HEK293 (cell line): ENCODE measurements at regions not wholly inside any gene's neighbourhood (a gene's known extent, or its start where the extent isn't known, plus 50 kb on each side); places are given as distances from the start of the nearest gene placed in this dataset.

Experiments used
- CTCF ChIA-PET: fragments of 350-600 bp; formaldehyde crosslinking; extraction: SDS; loops from one replicate; lab custom pipeline; 2021; ENCODE audit warnings: antibody characterized with exemption; lab: Yijun Ruan, JAX
- POLR2A ChIA-PET: fragments of 300-600 bp; formaldehyde crosslinking; extraction: SDS; loops from one replicate; lab custom pipeline; 2020; ENCODE audit warnings: antibody characterized with exemption, inconsistent platforms; lab: Yijun Ruan, JAX
- H3K27ac ChIP-seq: fragments of 200-500 bp; sonication (Bioruptor generic); 2 replicates; pipeline ENCODE4 v1.5.1; 2014; ENCODE audit warnings: low read depth, low read length, control low read depth, inconsistent platforms; ENCODE audit errors: extremely low read depth
- H3K36me3 ChIP-seq, 2 experiments: fragments of 200-500 bp in 1 of 2; sonication (Bioruptor generic) in 1 of 2; 1 replicate in 1 of 2; 2 replicates in 1 of 2; pipeline ENCODE4 v1.5.1; 2014 to 2017; ENCODE audit warnings: inconsistent platforms in 2 of 2, low read length in 2 of 2; ENCODE audit not compliant: control insufficient read depth in 2 of 2, insufficient read depth in 1 of 2
- H3K4me1 ChIP-seq: fragments of 200-500 bp; sonication (Bioruptor generic); 2 replicates; pipeline ENCODE4 v1.5.1; 2014; ENCODE audit warnings: mild to moderate bottlenecking, low read length, inconsistent platforms; ENCODE audit not compliant: control insufficient read depth, insufficient read depth
- H3K4me3 ChIP-seq: 2 replicates; pipeline ENCODE4 v1.5.1; 2011; ENCODE audit warnings: low read depth, mild to moderate bottlenecking, control low read depth, low read length, moderate library complexity
- H3K9me3 ChIP-seq: fragments of 200-500 bp; sonication (Bioruptor generic); 2 replicates; pipeline ENCODE4 v1.5.1; 2014; ENCODE audit warnings: low read depth, low read length, inconsistent platforms; ENCODE audit not compliant: control insufficient read depth, insufficient read depth
- BCL11A ChIP-seq: fragments of 450-650 bp; formaldehyde crosslinking; IDR thresholded peaks from 2 replicates; pipeline ENCODE4 v1.5.1; 2016; ENCODE audit warnings: low read depth, missing biosample characterization, missing genetic modification characterization
- GLI2 ChIP-seq: fragments of 450-650 bp; formaldehyde crosslinking; IDR thresholded peaks from 2 replicates; pipeline ENCODE4; 2017; ENCODE audit warnings: missing biosample characterization, missing genetic modification characterization, low read depth, borderline replicate concordance
- HOXA7 ChIP-seq: sonication (generic); formaldehyde crosslinking; IDR thresholded peaks from 2 replicates; pipeline ENCODE4 v1.8.1; 2022; ENCODE audit warnings: missing genetic modification reagents, borderline replicate concordance
- SCRT1 ChIP-seq: fragments of 450-650 bp; formaldehyde crosslinking; IDR thresholded peaks from 2 replicates; pipeline ENCODE4 v1.5.1; 2016; ENCODE audit warnings: missing biosample characterization, missing genetic modification characterization, borderline replicate concordance
- TCF7L2 ChIP-seq: IDR thresholded peaks from 2 replicates; pipeline ENCODE4 v1.6.1; 2011; ENCODE audit warnings: low read depth, mild to moderate bottlenecking, inconsistent platforms, low read length, moderate library complexity, borderline replicate concordance
- TRIM28 ChIP-seq: IDR thresholded peaks from 2 replicates; pipeline ENCODE4 v1.6.1; 2011; ENCODE audit warnings: low read length, control low read depth, borderline replicate concordance
- YY2 ChIP-seq: fragments of 450-650 bp; formaldehyde crosslinking; IDR thresholded peaks from 2 replicates; pipeline ENCODE4 v1.5.1; 2016; ENCODE audit warnings: missing biosample characterization, missing genetic modification characterization
- ZBTB6 ChIP-seq: fragments of 450-650 bp; formaldehyde crosslinking; IDR thresholded peaks from 2 replicates; pipeline ENCODE4 v1.5.1; 2017; ENCODE audit warnings: missing biosample characterization, missing genetic modification characterization
- ZBTB7A ChIP-seq: fragments of 450-650 bp; formaldehyde crosslinking; IDR thresholded peaks from 2 replicates; pipeline ENCODE4 v1.5.1; 2016; ENCODE audit warnings: low read depth, missing biosample characterization, missing genetic modification characterization
- ZFP41 ChIP-seq: fragments of 450-650 bp; formaldehyde crosslinking; IDR thresholded peaks from 2 replicates; pipeline ENCODE4 v1.5.1; 2016; ENCODE audit warnings: missing biosample characterization, missing genetic modification characterization, borderline replicate concordance
- ZFP69B ChIP-seq: fragments of 450-650 bp; formaldehyde crosslinking; IDR thresholded peaks from 2 replicates; pipeline ENCODE4 v1.5.1; 2016; ENCODE audit warnings: missing biosample characterization, missing genetic modification characterization
- ZNF114 ChIP-seq: fragments of 450-650 bp; formaldehyde crosslinking; IDR thresholded peaks from 2 replicates; pipeline ENCODE4 v1.5.0; 2017; ENCODE audit warnings: missing biosample characterization, missing genetic modification characterization
- ZNF155 ChIP-seq: fragments of 450-650 bp; formaldehyde crosslinking; IDR thresholded peaks from 2 replicates; pipeline ENCODE4 v1.5.1; 2016; ENCODE audit warnings: missing biosample characterization, missing genetic modification characterization
- ZNF18 ChIP-seq: fragments of 450-650 bp; formaldehyde crosslinking; IDR thresholded peaks from 2 replicates; pipeline ENCODE4 v1.5.1; 2016; ENCODE audit warnings: missing biosample characterization, missing genetic modification characterization
- ZNF184 ChIP-seq: fragments of 450-650 bp; IDR thresholded peaks from 2 replicates; pipeline ENCODE4 v1.5.1; 2018; ENCODE audit warnings: missing biosample characterization, mild to moderate bottlenecking, missing genetic modification characterization
- ZNF221 ChIP-seq: fragments of 450-650 bp; formaldehyde crosslinking; IDR thresholded peaks from 2 replicates; pipeline ENCODE4 v1.5.1; 2017; ENCODE audit warnings: missing biosample characterization, missing genetic modification characterization, borderline replicate concordance
- ZNF266 ChIP-seq: fragments of 450-650 bp; formaldehyde crosslinking; IDR thresholded peaks from 2 replicates; pipeline ENCODE4 v1.5.1; 2016; ENCODE audit warnings: missing biosample characterization, missing genetic modification characterization, low read depth
- ZNF302 ChIP-seq: fragments of 450-650 bp; formaldehyde crosslinking; IDR thresholded peaks from 2 replicates; pipeline ENCODE4 v1.5.1; 2016; ENCODE audit warnings: missing biosample characterization, missing genetic modification characterization, low read depth
- ZNF362 ChIP-seq: fragments of 450-650 bp; formaldehyde crosslinking; IDR thresholded peaks from 2 replicates; pipeline ENCODE4 v1.5.1; 2016; ENCODE audit warnings: missing biosample characterization, missing genetic modification characterization
- ZNF398 ChIP-seq: fragments of 450-650 bp; formaldehyde crosslinking; IDR thresholded peaks from 2 replicates; pipeline ENCODE4 v1.5.1; 2017; ENCODE audit warnings: missing biosample characterization, missing genetic modification characterization
- ZNF449 ChIP-seq: fragments of 450-650 bp; formaldehyde crosslinking; IDR thresholded peaks from 2 replicates; pipeline ENCODE4 v1.5.1; 2017; ENCODE audit warnings: missing biosample characterization, mild to moderate bottlenecking, missing genetic modification characterization, moderate library complexity
- ZNF501 ChIP-seq: fragments of 450-650 bp; formaldehyde crosslinking; IDR thresholded peaks from 2 replicates; pipeline ENCODE4 v1.5.1; 2016; ENCODE audit warnings: missing biosample characterization, missing genetic modification characterization
- ZNF510 ChIP-seq: fragments of 450-650 bp; formaldehyde crosslinking; IDR thresholded peaks from 2 replicates; pipeline ENCODE4 v1.5.1; 2018; ENCODE audit warnings: mild to moderate bottlenecking, missing genetic modification characterization, missing biosample characterization; ENCODE audit not compliant: insufficient replicate concordance
- ZNF513 ChIP-seq: fragments of 450-650 bp; IDR thresholded peaks from 2 replicates; pipeline ENCODE4 v1.5.1; 2018; ENCODE audit warnings: missing biosample characterization, missing genetic modification characterization
- ZNF610 ChIP-seq: fragments of 450-650 bp; formaldehyde crosslinking; IDR thresholded peaks from 2 replicates; pipeline ENCODE4 v1.5.1; 2016; ENCODE audit warnings: missing biosample characterization, missing genetic modification characterization, borderline replicate concordance
- ZNF785 ChIP-seq: fragments of 450-650 bp; formaldehyde crosslinking; IDR thresholded peaks from 2 replicates; pipeline ENCODE4 v1.5.1; 2016; ENCODE audit warnings: missing biosample characterization, missing genetic modification characterization

GRCh38 chr3:13707456-13707855 is 158.5 kb downstream of the FBLN2 start (continued):
- TF ChIP-seq ZNF510 (tag by site-specific recombination): no peak
- no peak for TF ChIP-seq ZNF513
- no peak for TF ChIP-seq SCRT1 (tag by site-specific recombination)
- no peak for TF ChIP-seq ZNF785 (tag by site-specific recombination)
- TF ChIP-seq ZNF610 (tag by site-specific recombination): no peak

- Histone ChIP-seq H3K9me3 (no peaks in the 10 kb centered on the region), H3K36me3 (no peaks in the 10 kb centered on the region), H3K27ac (no peak overlapping the region), H3K4me3 (no peak overlapping the region), H3K4me1 (no peaks in the 10 kb centered on the region)
- ChIA-PET POLR2A (no interaction called here), CTCF (no interaction called here)
- TF ChIP-seq GLI2 (tag by site-specific recombination) (no peak), ZNF302 (tag by site-specific recombination) (no peak), TRIM28 (no peak), ZNF501 (tag by site-specific recombination) (no peak), SCRT1 (tag by site-specific recombination) (no peak), YY2 (no peak), ZBTB6 (tag by site-specific recombination) (no peak), ZNF398 (tag by site-specific recombination) (no peak), ZNF266 (no peak), ZNF449 (no peak), ZFP41 (no peak), ZBTB7A (tag by site-specific recombination) (no peak), ZNF18 (tag by site-specific recombination) (no peak)
These were observed 158.0 kb downstream of the FBLN2 start for GRCh38 chr3:13706886-13707285.

GRCh38 chr3:13706451-13706850 is 157.5 kb downstream of the FBLN2 start:
- ChIA-PET POLR2A (no interaction called here), CTCF (no interaction called here)
- Histone ChIP-seq H3K27ac (no peak overlapping the region), H3K36me3 (no peaks in the 10 kb centered on the region), H3K4me3 (no peak overlapping the region), H3K4me1 (no peaks in the 10 kb centered on the region), H3K9me3 (no peaks in the 10 kb centered on the region)
- TF ChIP-seq ZBTB7A (tag by site-specific recombination): no peak
- no peak for TF ChIP-seq ZNF184 (tag by site-specific recombination)
- no peak for TF ChIP-seq ZNF114 (tag by site-specific recombination)
- TF ChIP-seq ZNF362 (tag by site-specific recombination): no peak
- no peak for TF ChIP-seq BCL11A (tag by site-specific recombination)
- TF ChIP-seq ZFP69B (tag by site-specific recombination): no peak
- no peak for TF ChIP-seq HOXA7 (CRISPR knock-in tag)
- no peak for TF ChIP-seq TCF7L2
- no peak for TF ChIP-seq ZNF221
- no peak for TF ChIP-seq ZNF155 (tag by site-specific recombination)
